ENCODE measurements at regions not wholly inside any gene's neighbourhood (a gene's known extent, or its start where the extent isn't known, plus 50 kb on each side); places are given as distances from the start of the nearest gene placed in this dataset.

GRCh38 chr12:124499898-124500244, 67.5 kb downstream of the NCOR2 start:
- WGBS, 2 donors, result 89 to 97% methylated on average over 9 to 11 of the region's 11 CpGs
- no peak overlapping the region for H3K4me3 ChIP-seq
- TF ChIP-seq POLR2A (IDR thresholded peaks at IDR 0.05), result no peak
- TF ChIP-seq CTCF (IDR thresholded peaks at IDR 0.05), result no peak
- peaks cover 72% of the 10 kb centered on the region for H3K4me1 ChIP-seq
- no peaks in the 10 kb centered on the region for H3K27me3 ChIP-seq
- H3K27ac ChIP-seq, result peak overlapping the region; percentile 53 to 84 (median 80)
- ATAC-seq (no peak), DNase-seq (no peak)
- no peaks in the 10 kb centered on the region for H3K9me3 ChIP-seq
- H3K36me3 ChIP-seq (replicated peaks in 1 of 2; ENCODE audit: insufficient read depth in 1 of 2, low read depth in 2 of 2), result no peaks in the 10 kb centered on the region
- intact Hi-C loops (cut with DNase I), result loop anchor here (10.0 kb wide), 1 partner anchor 125 kb away; no protein-coding TSS in a partner anchor

- no peak overlapping the region for H3K4me3 ChIP-seq
- peaks cover 72% of the 10 kb centered on the region for H3K4me1 ChIP-seq
- no peak for DNase-seq
- TF ChIP-seq POLR2A (IDR thresholded peaks at IDR 0.05) (no peak), CTCF (IDR thresholded peaks at IDR 0.05) (no peak)
- no peaks in the 10 kb centered on the region for H3K36me3 ChIP-seq (replicated peaks in 1 of 2; ENCODE audit: insufficient read depth in 1 of 2, low read depth in 2 of 2)
- no peak for ATAC-seq
- no peaks in the 10 kb centered on the region for H3K9me3 ChIP-seq
- H3K27me3 ChIP-seq, result no peaks in the 10 kb centered on the region
- WGBS, 2 donors, result 89 to 94% methylated on average over 20 of the region's 20 CpGs
- intact Hi-C loops (cut with DNase I), result loop anchor here (10.0 kb wide), 1 partner anchor 124 kb away; no protein-coding TSS in a partner anchor
- H3K27ac ChIP-seq, result peak overlapping the region; percentile 53 to 84 (median 80)
These were observed 68.1 kb downstream of the NCOR2 start for GRCh38 chr12:124499190-124499753.

- Histone ChIP-seq H3K4me1 (peaks cover 72% of the 10 kb centered on the region), H3K27me3 (no peaks in the 10 kb centered on the region), H3K9me3 (no peaks in the 10 kb centered on the region), H3K27ac (peak overlapping the region; percentile 73 to 84 (median 80)), H3K4me3 (no peak overlapping the region), H3K36me3 (replicated peaks in 1 of 2; ENCODE audit: insufficient read depth in 1 of 2, low read depth in 2 of 2) (no peaks in the 10 kb centered on the region)
- 33 to 41% methylated on average over 21 to 24 of the region's 24 CpGs for WGBS, 2 donors
- TF ChIP-seq POLR2A (IDR thresholded peaks at IDR 0.05) (no peak), CTCF (IDR thresholded peaks at IDR 0.05) (no peak)
- intact Hi-C loops (cut with DNase I), result loop anchor here (10.0 kb wide), 1 partner anchor 124 kb away; no protein-coding TSS in a partner anchor
- no peak for ATAC-seq
- DNase-seq, result peak in 1 of 4 donors; percentile 40
These were observed 68.9 kb downstream of the NCOR2 start for GRCh38 chr12:124498275-124499189.

- H3K4me1 ChIP-seq, result peaks cover 66% of the 10 kb centered on the region
- DNase-seq (peak; percentile 75 to 87 (median 86)), ATAC-seq (peak; percentile 69)
- H3K4me3 ChIP-seq, result no peak overlapping the region
- intact Hi-C loops (cut with DNase I), result loop anchor here (10.0 kb wide), 1 partner anchor 123 kb away; no protein-coding TSS in a partner anchor
- no peaks in the 10 kb centered on the region for H3K36me3 ChIP-seq (replicated peaks in 1 of 2; ENCODE audit: insufficient read depth in 1 of 2, low read depth in 2 of 2)
- H3K27ac ChIP-seq, result peak overlapping the region; percentile 73 to 84 (median 80)
- WGBS, 2 donors, result 43 to 61% methylated on average over 6 to 7 of the region's 7 CpGs
- peak in 1 of 3 donors; percentile 12 for TF ChIP-seq POLR2A (IDR thresholded peaks at IDR 0.05)
- TF ChIP-seq CTCF (IDR thresholded peaks at IDR 0.05), result no peak
- no peaks in the 10 kb centered on the region for H3K9me3 ChIP-seq
- H3K27me3 ChIP-seq, result no peaks in the 10 kb centered on the region
These were observed 69.8 kb downstream of the NCOR2 start for GRCh38 chr12:124497658-124498057.
